ENCODE measurements at regions not wholly inside any gene's neighbourhood (a gene's known extent, or its start where the extent isn't known, plus 50 kb on each side); places are given as distances from the start of the nearest gene placed in this dataset.

DNA sequence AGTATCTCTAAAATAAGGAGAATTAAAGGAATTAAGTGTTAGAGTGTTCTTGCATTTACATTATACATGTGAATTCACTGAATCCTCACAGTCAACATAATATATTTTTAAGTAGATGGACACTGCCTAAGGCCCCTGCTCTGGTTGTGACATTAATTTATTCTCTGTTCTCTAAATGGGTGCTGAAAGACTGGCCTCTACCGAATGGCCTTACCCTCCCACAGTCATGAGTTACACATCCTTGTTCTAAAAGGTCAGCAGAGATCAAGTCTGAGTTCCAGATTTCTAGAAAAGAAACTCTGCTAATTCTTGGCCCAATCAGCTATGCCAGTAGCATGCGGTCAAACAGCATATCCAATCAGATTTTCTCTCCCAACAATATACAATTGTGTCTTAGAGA lies 193.2 kb downstream of the TM2D1 start:
- no peak for DNase-seq (ENCODE audit: extremely low read depth, low read depth)

DNA sequence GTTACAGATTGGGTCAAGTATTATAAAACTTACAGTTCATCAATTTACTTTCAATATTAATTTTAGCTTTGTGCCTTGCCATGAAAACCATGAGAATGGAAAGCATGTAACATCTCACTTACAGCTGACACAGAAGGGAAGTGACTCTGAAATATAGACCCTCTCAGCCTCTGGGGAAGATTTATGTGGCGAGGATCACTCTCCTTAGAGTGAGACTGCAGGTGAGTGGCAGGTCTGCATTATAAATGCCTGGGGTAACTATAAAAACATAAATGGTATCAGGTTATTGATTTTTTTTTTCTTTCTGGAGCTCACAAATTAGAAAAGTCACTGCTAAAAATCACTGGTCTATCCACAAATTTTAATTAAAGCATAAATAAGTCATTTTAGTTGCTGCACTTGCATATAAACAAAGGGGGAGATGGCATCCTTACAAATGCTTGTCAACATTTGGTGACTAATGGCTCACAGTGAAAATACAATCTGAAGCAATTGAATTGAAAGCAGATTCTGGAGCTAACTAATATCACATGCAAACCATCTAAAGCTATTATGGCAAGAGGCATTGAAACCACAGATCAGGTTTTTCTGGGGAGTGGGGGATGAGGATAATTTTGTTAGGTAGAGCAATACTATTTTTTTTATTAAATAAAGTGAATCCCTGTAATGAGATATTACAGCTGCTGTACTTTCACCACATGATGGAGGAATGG lies 200.9 kb downstream of the TM2D1 start:
- no peak for DNase-seq (ENCODE audit: extremely low read depth, low read depth)

DNA sequence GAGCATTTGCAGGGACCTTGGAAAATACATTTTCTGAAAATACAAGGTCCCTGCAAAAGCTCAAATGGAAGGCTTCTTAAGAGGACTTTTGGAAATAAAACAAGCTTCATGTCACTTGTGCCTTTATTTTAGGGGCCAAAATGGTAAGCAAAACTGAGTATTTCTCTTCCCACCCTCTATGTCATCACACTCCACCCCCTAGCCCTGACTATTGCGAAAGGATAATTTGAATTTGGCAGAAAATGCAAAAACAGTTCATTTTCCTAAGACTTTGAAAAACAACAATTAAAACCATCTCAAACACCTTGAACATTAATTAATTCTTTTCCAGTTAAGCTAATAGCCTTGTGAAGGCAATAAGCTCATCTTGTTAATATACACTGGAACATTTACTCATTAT lies 201.7 kb downstream of the TM2D1 start:
- DNase-seq (ENCODE audit: extremely low read depth, low read depth): no peak

DNA sequence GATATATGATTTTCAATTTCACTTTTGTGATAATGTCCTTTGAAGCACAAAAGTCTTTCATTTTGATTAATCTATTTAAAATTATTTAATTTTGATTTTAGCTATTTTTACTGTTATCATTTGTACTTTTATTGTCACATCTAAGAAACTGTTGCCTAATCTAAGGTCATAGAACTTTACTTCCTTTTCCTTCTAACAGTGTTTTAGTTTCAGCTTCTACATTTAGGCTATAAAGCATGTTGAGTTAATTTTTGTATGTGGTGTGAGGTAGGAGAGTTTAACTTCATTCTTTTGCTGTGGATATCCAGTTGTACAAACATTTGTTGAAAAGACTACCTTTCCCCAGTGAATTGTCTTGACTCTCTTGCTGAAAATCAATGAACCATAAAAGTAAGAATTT lies 204.5 kb downstream of the TM2D1 start:
- no peak for DNase-seq (ENCODE audit: extremely low read depth, low read depth)

DNA sequence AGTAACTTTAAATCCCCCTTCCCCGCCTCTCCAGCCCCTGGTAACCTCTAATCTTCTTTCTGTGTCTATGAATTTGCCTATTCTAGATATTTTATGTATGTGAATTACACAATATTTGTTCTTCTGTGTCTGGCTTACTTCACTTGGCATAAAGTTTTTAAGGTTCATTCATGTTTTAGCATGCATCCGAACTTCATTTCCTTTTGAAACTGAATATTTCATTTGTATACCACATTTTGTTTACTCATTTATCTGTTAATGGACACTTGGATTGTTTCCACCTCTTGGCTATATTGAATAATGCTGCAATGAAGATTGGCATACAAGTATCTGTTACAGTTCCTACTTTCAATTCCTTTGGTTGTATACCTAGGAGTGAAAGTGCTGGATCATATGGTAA lies 205.3 kb downstream of the TM2D1 start:
- no peak for DNase-seq (ENCODE audit: extremely low read depth, low read depth)

DNA sequence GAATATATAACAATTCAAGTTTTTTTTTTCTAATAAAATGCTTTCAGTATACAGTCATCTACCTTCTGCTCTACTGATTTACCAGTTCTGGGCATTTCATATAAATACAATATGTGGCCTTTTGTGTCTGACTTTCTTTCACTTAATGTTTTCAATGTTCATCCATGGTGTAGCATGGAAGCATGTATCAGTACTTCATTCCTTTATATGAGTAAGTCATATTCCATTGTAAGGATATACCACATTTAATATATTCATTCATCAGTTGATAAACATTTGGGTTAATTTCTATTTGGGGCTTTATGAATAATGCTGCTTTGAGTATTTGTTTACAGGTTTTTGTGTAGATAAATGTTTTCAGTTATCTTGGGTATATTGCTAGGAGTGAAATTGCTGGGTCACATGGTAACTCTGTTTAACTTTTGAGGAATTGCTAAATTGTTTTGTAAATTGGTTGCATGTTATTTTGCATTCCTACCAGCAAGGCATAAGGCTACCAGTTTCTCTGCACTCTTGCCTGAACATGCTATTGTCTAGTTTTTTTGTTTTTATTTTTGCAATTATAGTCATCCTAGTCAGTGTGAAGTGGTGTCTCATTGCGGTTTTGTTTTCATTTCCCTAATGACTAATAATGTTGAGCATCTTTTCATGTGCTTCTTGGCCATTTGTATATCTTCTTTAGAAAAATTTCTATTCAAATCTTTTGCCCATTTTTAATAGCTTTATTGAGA lies 206.1 kb downstream of the TM2D1 start:
- DNase-seq (ENCODE audit: extremely low read depth, low read depth): no peak

DNA sequence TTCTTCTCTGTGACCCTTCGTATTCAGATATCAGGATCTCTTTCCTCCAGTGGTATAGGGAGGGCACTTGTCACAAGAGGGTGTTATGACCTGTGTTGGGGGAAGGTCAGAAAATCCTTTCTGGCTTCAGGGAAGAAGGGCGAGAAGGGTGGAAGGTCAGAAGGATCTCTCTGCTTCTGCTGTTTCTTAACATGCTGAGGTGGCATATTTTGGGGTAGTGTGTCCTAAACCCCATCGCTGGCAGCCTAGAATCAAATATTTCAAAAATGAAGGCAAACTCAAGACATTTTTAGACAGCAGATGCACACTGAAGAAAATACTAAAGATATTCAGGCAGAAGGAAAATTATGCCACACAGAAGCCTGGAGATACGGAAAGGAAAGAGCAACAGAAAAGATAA lies 207.6 kb downstream of the TM2D1 start:
- DNase-seq (ENCODE audit: extremely low read depth, low read depth): no peak

DNA sequence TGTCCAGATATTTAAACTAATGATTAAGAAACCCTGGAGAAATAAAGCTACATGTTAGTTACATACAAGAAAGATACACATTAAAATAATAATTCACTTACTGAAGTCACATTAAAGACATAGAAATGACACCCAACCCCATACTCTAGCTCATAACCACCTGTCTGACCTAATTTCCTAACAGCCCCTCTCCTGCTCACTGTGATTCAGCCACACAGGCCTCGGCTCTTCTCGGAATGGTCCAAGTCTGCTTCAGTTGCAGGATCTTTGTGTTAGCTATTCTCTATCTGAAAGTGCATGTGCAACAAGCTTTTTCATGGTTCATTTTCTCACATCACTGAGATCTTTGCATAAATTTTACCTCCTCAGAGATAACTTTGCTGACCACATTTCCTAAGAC lies 209.8 kb downstream of the TM2D1 start:
- no peak for DNase-seq (ENCODE audit: extremely low read depth, low read depth)
